Esophagus muscularis mucosa (tissue), 3 donors: ENCODE measurements at regions not wholly inside any gene's neighbourhood (a gene's known extent, or its start where the extent isn't known, plus 50 kb on each side); places are given as distances from the start of the nearest gene placed in this dataset.
"Not testable (repeated sequence)": the region's sequence is repeated elsewhere in the genome, so short reads cannot be mapped to it uniquely, and the experiment has no call there.

ENCODE experiments used
- POLR2A ChIP-seq: fragments of 450-650 bp; IDR thresholded peaks from one replicate; pipeline ENCODE4 v1.6.1; 2017; ENCODE audit warnings: antibody characterized with exemption, moderate library complexity, mild to moderate bottlenecking, low read depth
- POLR2AphosphoS5 ChIP-seq, 2 donors: sonication (generic); formaldehyde crosslinking; IDR thresholded peaks; one replicate each; pipeline ENCODE4 v1.6.1; 2017; ENCODE audit warnings: antibody characterized with exemption in 2 of 2
- TF ChIP-seq, protein P1 (sequence below), 3 experiments: fragments of 200-600 bp in 2 of 3; fragments of 450-650 bp in 1 of 3; sonication (generic) in 2 of 3; IDR thresholded peaks; one replicate each; pipeline ENCODE4 v1.5.1; 2017 to 2019; ENCODE audit warnings: antibody characterized with exemption in 3 of 3, mild to moderate bottlenecking in 2 of 3, moderate library complexity in 1 of 3

DNA sequence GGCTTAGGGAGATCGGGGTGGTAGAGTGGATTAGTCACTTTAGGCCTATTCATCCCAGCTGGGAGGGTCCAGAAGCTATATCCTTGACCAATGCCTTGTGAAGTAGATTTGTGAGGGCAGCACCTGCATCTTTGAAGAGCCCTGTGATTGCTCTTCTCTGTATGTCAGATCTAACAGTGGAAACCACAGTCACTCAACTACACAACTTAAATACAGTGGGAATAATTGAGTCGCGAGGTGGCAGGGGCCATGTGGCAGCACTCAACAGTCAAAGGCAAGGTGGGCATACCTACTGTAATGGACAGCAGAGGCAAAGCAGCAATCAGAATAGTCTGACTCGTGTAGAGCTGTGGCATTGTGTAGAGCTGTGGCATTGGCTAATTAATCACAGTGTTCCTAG is 202.1 kb upstream of the KIF2A start:
- TF ChIP-seq, protein P1, sequence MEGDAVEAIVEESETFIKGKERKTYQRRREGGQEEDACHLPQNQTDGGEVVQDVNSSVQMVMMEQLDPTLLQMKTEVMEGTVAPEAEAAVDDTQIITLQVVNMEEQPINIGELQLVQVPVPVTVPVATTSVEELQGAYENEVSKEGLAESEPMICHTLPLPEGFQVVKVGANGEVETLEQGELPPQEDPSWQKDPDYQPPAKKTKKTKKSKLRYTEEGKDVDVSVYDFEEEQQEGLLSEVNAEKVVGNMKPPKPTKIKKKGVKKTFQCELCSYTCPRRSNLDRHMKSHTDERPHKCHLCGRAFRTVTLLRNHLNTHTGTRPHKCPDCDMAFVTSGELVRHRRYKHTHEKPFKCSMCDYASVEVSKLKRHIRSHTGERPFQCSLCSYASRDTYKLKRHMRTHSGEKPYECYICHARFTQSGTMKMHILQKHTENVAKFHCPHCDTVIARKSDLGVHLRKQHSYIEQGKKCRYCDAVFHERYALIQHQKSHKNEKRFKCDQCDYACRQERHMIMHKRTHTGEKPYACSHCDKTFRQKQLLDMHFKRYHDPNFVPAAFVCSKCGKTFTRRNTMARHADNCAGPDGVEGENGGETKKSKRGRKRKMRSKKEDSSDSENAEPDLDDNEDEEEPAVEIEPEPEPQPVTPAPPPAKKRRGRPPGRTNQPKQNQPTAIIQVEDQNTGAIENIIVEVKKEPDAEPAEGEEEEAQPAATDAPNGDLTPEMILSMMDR (IDR thresholded peaks at IDR 0.05) = not testable (repeated sequence)
- TF ChIP-seq POLR2A; POLR2AphosphoS5 (IDR thresholded peaks at IDR 0.05): not testable (repeated sequence)
